ENCODE measurements at regions not wholly inside any gene's neighbourhood (a gene's known extent, or its start where the extent isn't known, plus 50 kb on each side); places are given as distances from the start of the nearest gene placed in this dataset.
"Not testable (repeated sequence)": the region's sequence is repeated elsewhere in the genome, so short reads cannot be mapped to it uniquely, and the experiment has no call there.

GRCh38 chr10:2340831-2341647, 603.7 kb upstream of the ADARB2 start:
- H3K27ac ChIP-seq (ENCODE audit: low read length) = no peak overlapping the region
- H3K4me1 ChIP-seq (ENCODE audit: control insufficient read depth, insufficient read depth, low read length) = no peaks in the 10 kb centered on the region
- H3K27me3 ChIP-seq (ENCODE audit: control insufficient read depth, insufficient read depth, low read length) = no peaks in the 10 kb centered on the region
- 57% methylated on average over 4 of the region's 11 CpGs for WGBS (ENCODE audit: insufficient coverage, low lambda C conversion rate)
- H3K36me3 ChIP-seq (ENCODE audit: control insufficient read depth, insufficient read depth, low read length) = no peaks in the 10 kb centered on the region
- DNase-seq = no peak
- H3K9me3 ChIP-seq (ENCODE audit: control insufficient read depth, low read depth, low read length) = no peaks in the 10 kb centered on the region
- H3K4me3 ChIP-seq (ENCODE audit: low read length) = no peak overlapping the region

GRCh38 chr10:2335626-2336025, 598.3 kb upstream of the ADARB2 start:
- no peaks in the 10 kb centered on the region for H3K36me3 ChIP-seq (ENCODE audit: control insufficient read depth, insufficient read depth, low read length)
- H3K4me3 ChIP-seq (ENCODE audit: low read length) = no peak overlapping the region
- no CpG with 5 or more reads among the region's 7 CpGs for WGBS (ENCODE audit: insufficient coverage, low lambda C conversion rate)
- no peaks in the 10 kb centered on the region for H3K9me3 ChIP-seq (ENCODE audit: control insufficient read depth, low read depth, low read length)
- no peak overlapping the region for H3K27ac ChIP-seq (ENCODE audit: low read length)
- H3K4me1 ChIP-seq (ENCODE audit: control insufficient read depth, insufficient read depth, low read length) = no peaks in the 10 kb centered on the region
- DNase-seq = no peak
- H3K27me3 ChIP-seq (ENCODE audit: control insufficient read depth, insufficient read depth, low read length) = no peaks in the 10 kb centered on the region

- Histone ChIP-seq H3K27ac (ENCODE audit: low read length) (no peak overlapping the region), H3K27me3 (ENCODE audit: control insufficient read depth, insufficient read depth, low read length) (no peaks in the 10 kb centered on the region), H3K4me1 (ENCODE audit: control insufficient read depth, insufficient read depth, low read length) (no peaks in the 10 kb centered on the region), H3K36me3 (ENCODE audit: control insufficient read depth, insufficient read depth, low read length) (no peaks in the 10 kb centered on the region), H3K4me3 (ENCODE audit: low read length) (no peak overlapping the region), H3K9me3 (ENCODE audit: control insufficient read depth, low read depth, low read length) (no peaks in the 10 kb centered on the region)
- DNase-seq = no peak
- 89% methylated on average over 3 of the region's 4 CpGs for WGBS (ENCODE audit: insufficient coverage, low lambda C conversion rate)
Measured at GRCh38 chr10:2334575-2334974, 597.2 kb upstream of the ADARB2 start.

GRCh38 chr10:2329082-2329481, 591.8 kb upstream of the ADARB2 start:
- DNase-seq = no peak
- Histone ChIP-seq H3K4me3 (ENCODE audit: low read length) (no peak overlapping the region), H3K9me3 (ENCODE audit: control insufficient read depth, low read depth, low read length) (no peaks in the 10 kb centered on the region), H3K36me3 (ENCODE audit: control insufficient read depth, insufficient read depth, low read length) (no peaks in the 10 kb centered on the region), H3K27ac (ENCODE audit: low read length) (no peak overlapping the region), H3K4me1 (ENCODE audit: control insufficient read depth, insufficient read depth, low read length) (no peaks in the 10 kb centered on the region), H3K27me3 (ENCODE audit: control insufficient read depth, insufficient read depth, low read length) (no peaks in the 10 kb centered on the region)
- 78% methylated on average over 5 of the region's 13 CpGs for WGBS (ENCODE audit: insufficient coverage, low lambda C conversion rate)

- Histone ChIP-seq H3K9me3 (ENCODE audit: control insufficient read depth, low read depth, low read length) (no peaks in the 10 kb centered on the region), H3K36me3 (ENCODE audit: control insufficient read depth, insufficient read depth, low read length) (no peaks in the 10 kb centered on the region), H3K4me1 (ENCODE audit: control insufficient read depth, insufficient read depth, low read length) (no peaks in the 10 kb centered on the region), H3K4me3 (ENCODE audit: low read length) (no peak overlapping the region), H3K27me3 (ENCODE audit: control insufficient read depth, insufficient read depth, low read length) (no peaks in the 10 kb centered on the region), H3K27ac (ENCODE audit: low read length) (no peak overlapping the region)
- no peak for DNase-seq
- WGBS (ENCODE audit: insufficient coverage, low lambda C conversion rate) = 87% methylated on average over 4 of the region's 6 CpGs
Measured at GRCh38 chr10:2326411-2326810, 589.1 kb upstream of the ADARB2 start.

GRCh38 chr10:2315045-2315485, 577.7 kb upstream of the ADARB2 start:
- not testable (repeated sequence) for H3K36me3 ChIP-seq (ENCODE audit: control insufficient read depth, insufficient read depth, low read length); H3K9me3 ChIP-seq (ENCODE audit: control insufficient read depth, low read depth, low read length); H3K27ac ChIP-seq (ENCODE audit: low read length); H3K27me3 ChIP-seq (ENCODE audit: control insufficient read depth, insufficient read depth, low read length); H3K4me3 ChIP-seq (ENCODE audit: low read length); DNase-seq; H3K4me1 ChIP-seq (ENCODE audit: control insufficient read depth, insufficient read depth, low read length)
- no CpG with 5 or more reads among the region's 32 CpGs for WGBS (ENCODE audit: insufficient coverage, low lambda C conversion rate)

- H3K27ac ChIP-seq (ENCODE audit: low read length) = no peak overlapping the region
- no CpG with 5 or more reads among the region's 1 CpG for WGBS (ENCODE audit: insufficient coverage, low lambda C conversion rate)
- no peaks in the 10 kb centered on the region for H3K36me3 ChIP-seq (ENCODE audit: control insufficient read depth, insufficient read depth, low read length)
- no peak overlapping the region for H3K4me3 ChIP-seq (ENCODE audit: low read length)
- no peaks in the 10 kb centered on the region for H3K4me1 ChIP-seq (ENCODE audit: control insufficient read depth, insufficient read depth, low read length)
- no peaks in the 10 kb centered on the region for H3K27me3 ChIP-seq (ENCODE audit: control insufficient read depth, insufficient read depth, low read length)
- H3K9me3 ChIP-seq (ENCODE audit: control insufficient read depth, low read depth, low read length) = no peaks in the 10 kb centered on the region
- no peak for DNase-seq
Measured at GRCh38 chr10:2306081-2306480, 568.8 kb upstream of the ADARB2 start.

- no peak for DNase-seq
- Histone ChIP-seq H3K4me3 (ENCODE audit: low read length) (no peak overlapping the region), H3K36me3 (ENCODE audit: control insufficient read depth, insufficient read depth, low read length) (no peaks in the 10 kb centered on the region), H3K27ac (ENCODE audit: low read length) (no peak overlapping the region), H3K9me3 (ENCODE audit: control insufficient read depth, low read depth, low read length) (no peaks in the 10 kb centered on the region), H3K4me1 (ENCODE audit: control insufficient read depth, insufficient read depth, low read length) (no peaks in the 10 kb centered on the region), H3K27me3 (ENCODE audit: control insufficient read depth, insufficient read depth, low read length) (no peaks in the 10 kb centered on the region)
- WGBS (ENCODE audit: insufficient coverage, low lambda C conversion rate) = no CpG with 5 or more reads among the region's 2 CpGs
Measured at GRCh38 chr10:2303169-2303568, 565.8 kb upstream of the ADARB2 start.

GRCh38 chr10:2301227-2301626, 563.9 kb upstream of the ADARB2 start:
- Histone ChIP-seq H3K27me3 (ENCODE audit: control insufficient read depth, insufficient read depth, low read length) (no peaks in the 10 kb centered on the region), H3K27ac (ENCODE audit: low read length) (no peak overlapping the region), H3K4me3 (ENCODE audit: low read length) (no peak overlapping the region), H3K9me3 (ENCODE audit: control insufficient read depth, low read depth, low read length) (no peaks in the 10 kb centered on the region), H3K4me1 (ENCODE audit: control insufficient read depth, insufficient read depth, low read length) (no peaks in the 10 kb centered on the region), H3K36me3 (ENCODE audit: control insufficient read depth, insufficient read depth, low read length) (no peaks in the 10 kb centered on the region)
- WGBS (ENCODE audit: insufficient coverage, low lambda C conversion rate) = no CpG with 5 or more reads among the region's 8 CpGs
- no peak for DNase-seq

GRCh38 chr10:2300231-2300630, 562.9 kb upstream of the ADARB2 start:
- H3K4me3 ChIP-seq (ENCODE audit: low read length) = no peak overlapping the region
- H3K27ac ChIP-seq (ENCODE audit: low read length) = no peak overlapping the region
- no peaks in the 10 kb centered on the region for H3K9me3 ChIP-seq (ENCODE audit: control insufficient read depth, low read depth, low read length)
- H3K36me3 ChIP-seq (ENCODE audit: control insufficient read depth, insufficient read depth, low read length) = no peaks in the 10 kb centered on the region
- H3K27me3 ChIP-seq (ENCODE audit: control insufficient read depth, insufficient read depth, low read length) = no peaks in the 10 kb centered on the region
- H3K4me1 ChIP-seq (ENCODE audit: control insufficient read depth, insufficient read depth, low read length) = no peaks in the 10 kb centered on the region
- DNase-seq = no peak
- no CpG with 5 or more reads among the region's 3 CpGs for WGBS (ENCODE audit: insufficient coverage, low lambda C conversion rate)

All from large intestine (tissue), 3 donors.